GM21576 (cell line): ENCODE measurements at regions not wholly inside any gene's neighbourhood (a gene's known extent, or its start where the extent isn't known, plus 50 kb on each side); places are given as distances from the start of the nearest gene placed in this dataset.
A peak's percentile ranks its signal among the peaks of the same experiment; 100 is the strongest.

Experiments
- ATAC-seq: cut with Tn5 transposase; IDR thresholded peaks from one replicate; pipeline ENCODE4 v1.9.1; 2021; ENCODE audit warnings: mild to moderate bottlenecking, moderate library complexity; ENCODE audit not compliant: unreplicated experiment

- peak; percentile 95 for ATAC-seq
Measured at GRCh38 chr13:105139380-105140285, 1395.8 kb downstream of the EFNB2 start.

- peak; percentile 13 for ATAC-seq
Measured at GRCh38 chr13:105139048-105139379, 1396.4 kb downstream of the EFNB2 start.

- no peak for ATAC-seq
Measured at GRCh38 chr13:105135852-105136615, 1399.4 kb downstream of the EFNB2 start.

GRCh38 chr13:105127732-105128131 is 1407.7 kb downstream of the EFNB2 start:
- ATAC-seq, result no peak

GRCh38 chr13:105121221-105121620 is 1414.2 kb downstream of the EFNB2 start:
- ATAC-seq, result no peak

GRCh38 chr13:105118426-105118985 is 1417.0 kb downstream of the EFNB2 start:
- ATAC-seq, result no peak

GRCh38 chr13:105116966-105117365 is 1418.5 kb downstream of the EFNB2 start:
- no peak for ATAC-seq

GRCh38 chr13:105112561-105112960 is 1422.9 kb downstream of the EFNB2 start:
- ATAC-seq, result no peak

GRCh38 chr13:105107781-105108180 is 1427.7 kb downstream of the EFNB2 start:
- no peak for ATAC-seq

GRCh38 chr13:105105471-105105870 is 1430.0 kb downstream of the EFNB2 start:
- no peak for ATAC-seq

- ATAC-seq, result no peak
Measured at GRCh38 chr13:105097521-105097920, 1437.9 kb downstream of the EFNB2 start.

GRCh38 chr13:105089858-105090643 is 1445.4 kb downstream of the EFNB2 start:
- no peak for ATAC-seq

GRCh38 chr13:105087945-105088344 is 1447.5 kb downstream of the EFNB2 start:
- no peak for ATAC-seq

- ATAC-seq, result no peak
Measured at GRCh38 chr13:105084931-105085330, 1450.5 kb downstream of the EFNB2 start.

GRCh38 chr13:105083992-105084391 is 1451.5 kb downstream of the EFNB2 start:
- no peak for ATAC-seq

GRCh38 chr13:105074755-105075154 is 1460.7 kb downstream of the EFNB2 start:
- ATAC-seq, result no peak

- ATAC-seq, result no peak
Measured at GRCh38 chr13:105073041-105073440, 1462.4 kb downstream of the EFNB2 start.

- no peak for ATAC-seq
Measured at GRCh38 chr13:105070452-105070851, 1465.0 kb downstream of the EFNB2 start.

GRCh38 chr13:105069106-105069505 is 1466.4 kb downstream of the EFNB2 start:
- no peak for ATAC-seq

GRCh38 chr13:105063676-105064075 is 1471.8 kb downstream of the EFNB2 start:
- no peak for ATAC-seq

- no peak for ATAC-seq
Measured at GRCh38 chr13:105059786-105060185, 1475.7 kb downstream of the EFNB2 start.
